ENCODE measurements at regions not wholly inside any gene's neighbourhood (a gene's known extent, or its start where the extent isn't known, plus 50 kb on each side); places are given as distances from the start of the nearest gene placed in this dataset.

DNA sequence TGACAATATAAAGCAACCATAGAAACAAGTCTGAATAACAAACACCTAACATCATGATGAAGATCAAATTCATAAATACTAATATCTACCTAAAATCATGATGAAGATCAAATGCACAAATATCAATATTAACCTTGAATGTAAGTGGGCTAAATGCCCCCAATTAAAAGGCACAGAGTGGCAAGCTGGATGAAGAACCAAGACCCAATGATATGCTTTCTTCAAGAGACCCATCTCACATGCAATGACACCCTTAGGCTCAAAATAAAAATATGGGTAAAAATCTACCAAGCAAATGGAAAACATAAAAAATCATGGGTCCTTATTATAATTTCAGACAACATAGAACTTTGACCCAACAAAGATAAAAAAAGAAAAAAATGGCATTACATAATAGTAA, 578.5 kb upstream of the PTCHD4 start:
- intact Hi-C loops (cut with micrococcal nuclease) = no loop called here
- TF ChIP-seq POLR2AphosphoS5 (IDR thresholded peaks at IDR 0.05; ENCODE audit: low read depth, low read length) (no peak), EZH2 (IDR thresholded peaks at IDR 0.05) (no peak), EZH2phosphoT487 (IDR thresholded peaks at IDR 0.05; ENCODE audit: borderline replicate concordance) (no peak), ZNF274 (IDR thresholded peaks at IDR 0.05; ENCODE audit: low read depth, low read length) (no peak), JUND (IDR thresholded peaks at IDR 0.05) (no peak), YY1 (IDR thresholded peaks at IDR 0.05; ENCODE audit: extremely low read depth, insufficient replicate concordance, low read depth, low read length) (no peak), FOSL1 (IDR thresholded peaks at IDR 0.05; ENCODE audit: low read depth) (no peak), TCF7L2 (IDR thresholded peaks at IDR 0.05; ENCODE audit: borderline replicate concordance, extremely low read depth, insufficient read depth, insufficient read length) (no peak), POLR2A (IDR thresholded peaks at IDR 0.05; ENCODE audit: borderline replicate concordance, extremely low read depth, insufficient read depth, insufficient read length) (no peak), CEBPB (IDR thresholded peaks at IDR 0.05; ENCODE audit: low read depth) (no peak), CBX3 (IDR thresholded peaks at IDR 0.05; ENCODE audit: low read depth) (no peak), EGR1 (IDR thresholded peaks at IDR 0.05; ENCODE audit: low read depth) (no peak), RAD21 (IDR thresholded peaks at IDR 0.05; ENCODE audit: low read depth) (no peak)
- TF ChIP-seq, protein P1, sequence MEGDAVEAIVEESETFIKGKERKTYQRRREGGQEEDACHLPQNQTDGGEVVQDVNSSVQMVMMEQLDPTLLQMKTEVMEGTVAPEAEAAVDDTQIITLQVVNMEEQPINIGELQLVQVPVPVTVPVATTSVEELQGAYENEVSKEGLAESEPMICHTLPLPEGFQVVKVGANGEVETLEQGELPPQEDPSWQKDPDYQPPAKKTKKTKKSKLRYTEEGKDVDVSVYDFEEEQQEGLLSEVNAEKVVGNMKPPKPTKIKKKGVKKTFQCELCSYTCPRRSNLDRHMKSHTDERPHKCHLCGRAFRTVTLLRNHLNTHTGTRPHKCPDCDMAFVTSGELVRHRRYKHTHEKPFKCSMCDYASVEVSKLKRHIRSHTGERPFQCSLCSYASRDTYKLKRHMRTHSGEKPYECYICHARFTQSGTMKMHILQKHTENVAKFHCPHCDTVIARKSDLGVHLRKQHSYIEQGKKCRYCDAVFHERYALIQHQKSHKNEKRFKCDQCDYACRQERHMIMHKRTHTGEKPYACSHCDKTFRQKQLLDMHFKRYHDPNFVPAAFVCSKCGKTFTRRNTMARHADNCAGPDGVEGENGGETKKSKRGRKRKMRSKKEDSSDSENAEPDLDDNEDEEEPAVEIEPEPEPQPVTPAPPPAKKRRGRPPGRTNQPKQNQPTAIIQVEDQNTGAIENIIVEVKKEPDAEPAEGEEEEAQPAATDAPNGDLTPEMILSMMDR (IDR thresholded peaks at IDR 0.05 in 2 of 3, conservative IDR thresholded peaks at IDR 0.05 in 1 of 3; ENCODE audit: borderline replicate concordance in 1 of 3, insufficient read depth in 1 of 3, low read depth in 2 of 3, low read length in 2 of 3) = no peak
- TF ChIP-seq, protein P2, sequence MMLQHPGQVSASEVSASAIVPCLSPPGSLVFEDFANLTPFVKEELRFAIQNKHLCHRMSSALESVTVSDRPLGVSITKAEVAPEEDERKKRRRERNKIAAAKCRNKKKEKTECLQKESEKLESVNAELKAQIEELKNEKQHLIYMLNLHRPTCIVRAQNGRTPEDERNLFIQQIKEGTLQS (IDR thresholded peaks at IDR 0.05) = no peak
- TF ChIP-seq, protein P3, sequence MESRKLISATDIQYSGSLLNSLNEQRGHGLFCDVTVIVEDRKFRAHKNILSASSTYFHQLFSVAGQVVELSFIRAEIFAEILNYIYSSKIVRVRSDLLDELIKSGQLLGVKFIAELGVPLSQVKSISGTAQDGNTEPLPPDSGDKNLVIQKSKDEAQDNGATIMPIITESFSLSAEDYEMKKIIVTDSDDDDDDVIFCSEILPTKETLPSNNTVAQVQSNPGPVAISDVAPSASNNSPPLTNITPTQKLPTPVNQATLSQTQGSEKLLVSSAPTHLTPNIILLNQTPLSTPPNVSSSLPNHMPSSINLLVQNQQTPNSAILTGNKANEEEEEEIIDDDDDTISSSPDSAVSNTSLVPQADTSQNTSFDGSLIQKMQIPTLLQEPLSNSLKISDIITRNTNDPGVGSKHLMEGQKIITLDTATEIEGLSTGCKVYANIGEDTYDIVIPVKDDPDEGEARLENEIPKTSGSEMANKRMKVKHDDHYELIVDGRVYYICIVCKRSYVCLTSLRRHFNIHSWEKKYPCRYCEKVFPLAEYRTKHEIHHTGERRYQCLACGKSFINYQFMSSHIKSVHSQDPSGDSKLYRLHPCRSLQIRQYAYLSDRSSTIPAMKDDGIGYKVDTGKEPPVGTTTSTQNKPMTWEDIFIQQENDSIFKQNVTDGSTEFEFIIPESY (IDR thresholded peaks at IDR 0.05; ENCODE audit: extremely low read depth, insufficient replicate concordance, low read length) = no peak
- TF ChIP-seq, protein P4, sequence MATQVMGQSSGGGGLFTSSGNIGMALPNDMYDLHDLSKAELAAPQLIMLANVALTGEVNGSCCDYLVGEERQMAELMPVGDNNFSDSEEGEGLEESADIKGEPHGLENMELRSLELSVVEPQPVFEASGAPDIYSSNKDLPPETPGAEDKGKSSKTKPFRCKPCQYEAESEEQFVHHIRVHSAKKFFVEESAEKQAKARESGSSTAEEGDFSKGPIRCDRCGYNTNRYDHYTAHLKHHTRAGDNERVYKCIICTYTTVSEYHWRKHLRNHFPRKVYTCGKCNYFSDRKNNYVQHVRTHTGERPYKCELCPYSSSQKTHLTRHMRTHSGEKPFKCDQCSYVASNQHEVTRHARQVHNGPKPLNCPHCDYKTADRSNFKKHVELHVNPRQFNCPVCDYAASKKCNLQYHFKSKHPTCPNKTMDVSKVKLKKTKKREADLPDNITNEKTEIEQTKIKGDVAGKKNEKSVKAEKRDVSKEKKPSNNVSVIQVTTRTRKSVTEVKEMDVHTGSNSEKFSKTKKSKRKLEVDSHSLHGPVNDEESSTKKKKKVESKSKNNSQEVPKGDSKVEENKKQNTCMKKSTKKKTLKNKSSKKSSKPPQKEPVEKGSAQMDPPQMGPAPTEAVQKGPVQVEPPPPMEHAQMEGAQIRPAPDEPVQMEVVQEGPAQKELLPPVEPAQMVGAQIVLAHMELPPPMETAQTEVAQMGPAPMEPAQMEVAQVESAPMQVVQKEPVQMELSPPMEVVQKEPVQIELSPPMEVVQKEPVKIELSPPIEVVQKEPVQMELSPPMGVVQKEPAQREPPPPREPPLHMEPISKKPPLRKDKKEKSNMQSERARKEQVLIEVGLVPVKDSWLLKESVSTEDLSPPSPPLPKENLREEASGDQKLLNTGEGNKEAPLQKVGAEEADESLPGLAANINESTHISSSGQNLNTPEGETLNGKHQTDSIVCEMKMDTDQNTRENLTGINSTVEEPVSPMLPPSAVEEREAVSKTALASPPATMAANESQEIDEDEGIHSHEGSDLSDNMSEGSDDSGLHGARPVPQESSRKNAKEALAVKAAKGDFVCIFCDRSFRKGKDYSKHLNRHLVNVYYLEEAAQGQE (IDR thresholded peaks at IDR 0.05; ENCODE audit: low read depth) = no peak
- ChIA-PET POLR2A (no interaction called here), RAD21 (ENCODE audit: low non-redundant PET in 1 of 2, low total read pairs in 2 of 2, uncharacterized antibody in 2 of 2, unreplicated experiment in 2 of 2) (no interaction called here), CTCF (no interaction called here)
- H3K4me1 ChIP-seq (ENCODE audit: control insufficient read depth in 1 of 2, insufficient read depth in 2 of 2, low read length in 2 of 2) = no peaks in the 10 kb centered on the region
- no peak overlapping the region for H3K4me2 ChIP-seq (ENCODE audit: low read length)
- no peak overlapping the region for H2AFZ ChIP-seq (ENCODE audit: low read depth, low read length, poor library complexity, severe bottlenecking)
- H3K9me2 ChIP-seq (ENCODE audit: insufficient read depth) = no peaks in the 10 kb centered on the region
- H4K20me1 ChIP-seq (ENCODE audit: insufficient read depth) = no peaks in the 10 kb centered on the region
- no peak for DNase-seq (ENCODE audit: low read depth, low spot score)
- no peaks in the 10 kb centered on the region for H3K9me3 ChIP-seq (ENCODE audit: control insufficient read depth in 1 of 2, insufficient read depth in 1 of 2, low read depth in 1 of 2, low read length in 2 of 2)
- H3K9ac ChIP-seq (ENCODE audit: low read length) = no peak overlapping the region
- no peak overlapping the region for H3K4me3 ChIP-seq (replicated peaks in 1 of 2; ENCODE audit: low read depth in 1 of 2, low read length in 2 of 2)
- ATAC-seq = no peak
- no peaks in the 10 kb centered on the region for H3K36me3 ChIP-seq (ENCODE audit: control insufficient read depth in 1 of 2, insufficient read depth in 2 of 2, low read length in 2 of 2)
- H3K27me3 ChIP-seq (ENCODE audit: insufficient read depth, low read length) = no peaks in the 10 kb centered on the region
- H3K79me2 ChIP-seq (ENCODE audit: insufficient read depth, low read length) = no peaks in the 10 kb centered on the region
- BruUV-seq (replicated peaks) = no TSS peak
- no peak overlapping the region for H3K27ac ChIP-seq (ENCODE audit: low read depth, low read length)
